ENCODE measurements at regions not wholly inside any gene's neighbourhood (a gene's known extent, or its start where the extent isn't known, plus 50 kb on each side); places are given as distances from the start of the nearest gene placed in this dataset.

- H3K27me3 ChIP-seq (replicated peaks in 1 of 4; ENCODE audit: control insufficient read depth in 3 of 4, extremely low read depth in 1 of 4, insufficient read depth in 3 of 4, low read length in 3 of 4): no peaks in the 10 kb centered on the region; a peak in 1 of 7 replicates
- no peaks in the 10 kb centered on the region for H4K20me1 ChIP-seq (replicated peaks in 1 of 2; ENCODE audit: control insufficient read depth in 1 of 2, insufficient read depth in 2 of 2, low read length in 2 of 2)
- H3K79me1 ChIP-seq (ENCODE audit: low read depth, low read length): no peaks in the 10 kb centered on the region
- no peak overlapping the region for H2BK5ac ChIP-seq (ENCODE audit: low read depth, low read length)
- H4K91ac ChIP-seq (replicated peaks; ENCODE audit: insufficient read length, low read length): no peak overlapping the region
- no peak overlapping the region for H3K4ac ChIP-seq (replicated peaks; ENCODE audit: insufficient read length, low read depth, low read length)
- no peaks in the 10 kb centered on the region for H3K9me3 ChIP-seq (ENCODE audit: insufficient read depth in 2 of 2, low read depth in 1 of 2, low read length in 1 of 2)
- H4K8ac ChIP-seq (ENCODE audit: extremely low read depth, insufficient read depth, low read length): no peak overlapping the region
- 0 out of 2 replicates have a peak overlapping the region, but pooled peaks have one; percentile 30 for H2AK5ac ChIP-seq (ENCODE audit: low read depth, low read length)
- H3K23me2 ChIP-seq (ENCODE audit: low read depth, low read length): no peaks in the 10 kb centered on the region
- H2BK15ac ChIP-seq (ENCODE audit: low read length): 0 out of 2 replicates have a peak overlapping the region, but pooled peaks have one; percentile 1
- WGBS, 2 experiments (ENCODE audit: extremely low coverage in 1 of 2, insufficient coverage in 1 of 2, insufficient read length in 1 of 2, insufficient replicate concordance in 2 of 2, low coverage in 1 of 2, low lambda C conversion rate in 2 of 2, missing lambda C conversion rate in 1 of 2): 79% methylated on average over 3 of the region's 3 CpGs; no CpG with 5 or more reads in 1 of the 2 experiments
- H3K4me3 ChIP-seq (ENCODE audit: extremely low read depth in 1 of 4, insufficient read depth in 2 of 4, low read depth in 3 of 4, low read length in 4 of 4): no peak overlapping the region
- H3K14ac ChIP-seq (ENCODE audit: insufficient read length): no peak overlapping the region
- no peak overlapping the region for H4K5ac ChIP-seq (ENCODE audit: insufficient read length, low read depth, low read length)
- no peak overlapping the region for H3K27ac ChIP-seq (ENCODE audit: low read depth, low read length)
- H3K23ac ChIP-seq (ENCODE audit: insufficient read length): no peak overlapping the region
- 0 out of 2 replicates have a peak overlapping the region, but pooled peaks have one; percentile 43 for H2BK20ac ChIP-seq (ENCODE audit: low read length)
- no peak overlapping the region for H2BK120ac ChIP-seq (replicated peaks; ENCODE audit: low read depth, low read length)
- no peaks in the 10 kb centered on the region for H3K36me3 ChIP-seq (ENCODE audit: control insufficient read depth in 2 of 4, insufficient read depth in 4 of 4, low read length in 3 of 4)
- no peak overlapping the region for H3K18ac ChIP-seq (ENCODE audit: extremely low read depth, low read length)
- POLR2A ChIA-PET (ENCODE audit: partially characterized antibody): no interaction called here
- no peaks in the 10 kb centered on the region for H3K79me2 ChIP-seq (ENCODE audit: control insufficient read depth in 1 of 2, insufficient read depth in 2 of 2, low read length in 2 of 2)
- H3K4me1 ChIP-seq (replicated peaks in 1 of 4; ENCODE audit: control insufficient read depth in 3 of 4, insufficient read depth in 4 of 4, low read length in 3 of 4): peaks cover 9 to 19% (median 13%) of the 10 kb centered on the region in 4 experiments
- no peak overlapping the region for H3K4me2 ChIP-seq (ENCODE audit: insufficient read depth in 1 of 2, low read depth in 2 of 2, low read length in 2 of 2)
- CTCF ChIA-PET (ENCODE audit: partially characterized antibody): interaction anchor here (0.8 to 1.2 kb wide), 3 partner anchors 29 to 103 kb away, joined by 3 to 4 read pairs (median 3); no protein-coding TSS in a partner anchor
- H2BK12ac ChIP-seq (ENCODE audit: low read depth, low read length): peak overlapping the region; percentile 30; the same call in 1 of the 2 replicates
- H3K9ac ChIP-seq (replicated peaks in 1 of 4; ENCODE audit: extremely low read depth in 1 of 4, low read depth in 3 of 4, low read length in 3 of 4): no peak overlapping the region
- no peak for DNase-seq (ENCODE audit: low read depth in 1 of 2, low spot score in 2 of 2)
- no peak for FAIRE-seq
- no peak overlapping the region for H3K56ac ChIP-seq (replicated peaks; ENCODE audit: insufficient read length, low read depth, low read length)
- H2AFZ ChIP-seq (ENCODE audit: low read length): no peak overlapping the region
- TF ChIP-seq, protein P1, sequence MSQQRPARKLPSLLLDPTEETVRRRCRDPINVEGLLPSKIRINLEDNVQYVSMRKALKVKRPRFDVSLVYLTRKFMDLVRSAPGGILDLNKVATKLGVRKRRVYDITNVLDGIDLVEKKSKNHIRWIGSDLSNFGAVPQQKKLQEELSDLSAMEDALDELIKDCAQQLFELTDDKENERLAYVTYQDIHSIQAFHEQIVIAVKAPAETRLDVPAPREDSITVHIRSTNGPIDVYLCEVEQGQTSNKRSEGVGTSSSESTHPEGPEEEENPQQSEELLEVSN (IDR thresholded peaks at IDR 0.05): no peak
- no peak for TF ChIP-seq TCF12 (IDR thresholded peaks at IDR 0.05; ENCODE audit: low read depth, low read length)
- no peak for TF ChIP-seq TEAD4 (IDR thresholded peaks at IDR 0.05; ENCODE audit: low read depth, low read length)
- TF ChIP-seq EGR1 (IDR thresholded peaks at IDR 0.05; ENCODE audit: borderline replicate concordance, low read depth, low read length): no peak
- TF ChIP-seq CEBPB (IDR thresholded peaks at IDR 0.05; ENCODE audit: low read depth, low read length): no peak
- no peak for TF ChIP-seq POLR2AphosphoS5 (IDR thresholded peaks at IDR 0.05; ENCODE audit: low read depth, low read length)
- TF ChIP-seq YY1 (IDR thresholded peaks at IDR 0.05; ENCODE audit: low read depth, low read length): no peak
- no peak for TF ChIP-seq SP1 (IDR thresholded peaks at IDR 0.05; ENCODE audit: low read depth, low read length)
These were observed 297.3 kb downstream of the MAF start for GRCh38 chr16:79303206-79303605.

Data from H1 (cell line).